Neural progenitor cell (in vitro differentiated cells): ENCODE measurements at regions not wholly inside any gene's neighbourhood (a gene's known extent, or its start where the extent isn't known, plus 50 kb on each side); places are given as distances from the start of the nearest gene placed in this dataset.

Experiments
- DNase-seq: peaks from one replicate; pipeline ENCODE4 v3.0.0-alpha.2; 2016; ENCODE audit warnings: low spot score
- H2AFZ ChIP-seq: fragments of 200-600 bp; sonication (generic); replicated peaks from 2 replicates; pipeline ENCODE4 v1.6.1; 2016; ENCODE audit warnings: antibody characterized with exemption
- H3F3A ChIP-seq: fragments of 200-600 bp; sonication (generic); 2 replicates; pipeline ENCODE4 v1.6.1; 2016; ENCODE audit warnings: antibody characterized with exemption, low read depth
- H3K27ac ChIP-seq: fragments of 200-600 bp; sonication (generic); 2 replicates; pipeline ENCODE4 v1.5.1; 2016; ENCODE audit warnings: mild to moderate bottlenecking
- H3K27me3 ChIP-seq: fragments of 200-600 bp; sonication (generic); 2 replicates; pipeline ENCODE4 v1.6.1; 2016; ENCODE audit warnings: mild to moderate bottlenecking, moderate library complexity
- H3K36me3 ChIP-seq: fragments of 200-600 bp; sonication (generic); 2 replicates; pipeline ENCODE4 v1.5.1; 2016
- H3K4me1 ChIP-seq: fragments of 200-600 bp; sonication (generic); 2 replicates; pipeline ENCODE4 v1.6.1; 2016; ENCODE audit warnings: mixed run types
- H3K4me2 ChIP-seq: fragments of 200-600 bp; sonication (generic); 2 replicates; pipeline ENCODE4 v1.6.1; 2016
- H3K4me3 ChIP-seq: fragments of 200-600 bp; sonication (generic); 2 replicates; pipeline ENCODE4 v1.5.1; 2016
- H3K79me2 ChIP-seq: fragments of 200-600 bp; sonication (generic); 2 replicates; pipeline ENCODE4 v1.6.1; 2016; ENCODE audit warnings: low read depth
- H3K9ac ChIP-seq: fragments of 200-600 bp; sonication (generic); 2 replicates; pipeline ENCODE4 v1.6.1; 2016
- H3K9me3 ChIP-seq: fragments of 200-600 bp; sonication (generic); 2 replicates; pipeline ENCODE4 v1.5.1; 2016; ENCODE audit warnings: low read depth
- H4K20me1 ChIP-seq: fragments of 200-600 bp; sonication (generic); 2 replicates; pipeline ENCODE4 v1.6.1; 2016; ENCODE audit warnings: low read depth
- H3K27ac Mint-ChIP-seq: 3 replicates; pipeline ENCODE4 v1.8.0; 2021; ENCODE audit warnings: mixed read lengths
- H3K27me3 Mint-ChIP-seq: 2 replicates; pipeline ENCODE4 v1.8.0; 2022; ENCODE audit warnings: low read depth, mild to moderate bottlenecking, inconsistent platforms, moderate library complexity, mixed read lengths; ENCODE audit not compliant: insufficient read depth
- H3K36me3 Mint-ChIP-seq: 3 replicates; pipeline ENCODE4 v1.8.0; 2021; ENCODE audit warnings: mixed read lengths
- H3K4me1 Mint-ChIP-seq: 3 replicates; pipeline ENCODE4 v1.8.0; 2021; ENCODE audit warnings: mixed read lengths
- H3K4me3 Mint-ChIP-seq: 3 replicates; pipeline ENCODE4 v1.8.0; 2021; ENCODE audit warnings: mild to moderate bottlenecking, moderate library complexity, mixed read lengths
- H3K9me3 Mint-ChIP-seq: 3 replicates; pipeline ENCODE4 v1.8.0; 2020; ENCODE audit warnings: mixed read lengths
- CTCF ChIP-seq: fragments of 200-600 bp; sonication (generic); IDR thresholded peaks from 2 replicates; pipeline ENCODE4 v1.5.1; 2017; ENCODE audit warnings: antibody characterized with exemption, mild to moderate bottlenecking
- EZH2 ChIP-seq: fragments of 200-600 bp; sonication (generic); IDR thresholded peaks from 2 replicates; pipeline ENCODE4 v1.6.1; 2017; ENCODE audit warnings: antibody characterized with exemption, mild to moderate bottlenecking, moderate library complexity
- EZH2phosphoT487 ChIP-seq: fragments of 200-600 bp; sonication (generic); IDR thresholded peaks from 2 replicates; pipeline ENCODE4 v1.6.1; 2017; ENCODE audit warnings: antibody characterized with exemption

- Mint-ChIP-seq H3K27me3 (no peaks in the 10 kb centered on the region), H3K9me3 (peaks cover 8% of the 10 kb centered on the region), H3K27ac (no peak overlapping the region), H3K4me1 (no peaks in the 10 kb centered on the region), H3K36me3 (no peaks in the 10 kb centered on the region), H3K4me3 (no peak overlapping the region)
- no peaks in the 10 kb centered on the region for H3K79me2 ChIP-seq
- H3K4me1 ChIP-seq: no peaks in the 10 kb centered on the region
- no peaks in the 10 kb centered on the region for H3K9me3 ChIP-seq
- no peak overlapping the region for H2AFZ ChIP-seq
- no peak for DNase-seq
- H4K20me1 ChIP-seq: no peaks in the 10 kb centered on the region
- H3K9ac ChIP-seq: no peak overlapping the region
- H3K27ac ChIP-seq: no peak overlapping the region
- TF ChIP-seq EZH2phosphoT487 (no peak), CTCF (no peak), EZH2 (no peak)
- no peaks in the 10 kb centered on the region for H3K36me3 ChIP-seq
- H3F3A ChIP-seq: no peaks in the 10 kb centered on the region
- H3K27me3 ChIP-seq: no peaks in the 10 kb centered on the region
- H3K4me3 ChIP-seq: no peak overlapping the region
- H3K4me2 ChIP-seq: no peak overlapping the region
Measured at GRCh38 chr6:78390066-78390465, 477.3 kb upstream of the IRAK1BP1 start.

GRCh38 chr6:78397499-78397898, 469.9 kb upstream of the IRAK1BP1 start:
- DNase-seq: no peak
- Mint-ChIP-seq H3K27ac (no peak overlapping the region), H3K27me3 (no peaks in the 10 kb centered on the region), H3K4me3 (no peak overlapping the region), H3K36me3 (no peaks in the 10 kb centered on the region), H3K9me3 (no peaks in the 10 kb centered on the region), H3K4me1 (no peaks in the 10 kb centered on the region)
- H3K9me3 ChIP-seq: no peaks in the 10 kb centered on the region
- no peaks in the 10 kb centered on the region for H3K36me3 ChIP-seq
- H3K79me2 ChIP-seq: no peaks in the 10 kb centered on the region
- no peak overlapping the region for H2AFZ ChIP-seq
- H3F3A ChIP-seq: no peaks in the 10 kb centered on the region
- no peak overlapping the region for H3K27ac ChIP-seq
- no peaks in the 10 kb centered on the region for H3K27me3 ChIP-seq
- TF ChIP-seq CTCF: no peak
- TF ChIP-seq EZH2: no peak
- no peak for TF ChIP-seq EZH2phosphoT487
- H3K4me1 ChIP-seq: peaks cover 11% of the 10 kb centered on the region
- no peaks in the 10 kb centered on the region for H4K20me1 ChIP-seq
- H3K4me2 ChIP-seq: no peak overlapping the region
- H3K4me3 ChIP-seq: no peak overlapping the region
- no peak overlapping the region for H3K9ac ChIP-seq

- no peak overlapping the region for H2AFZ ChIP-seq
- no peaks in the 10 kb centered on the region for H3K9me3 Mint-ChIP-seq
- H3K4me3 Mint-ChIP-seq: no peak overlapping the region
- H3K27me3 ChIP-seq: no peaks in the 10 kb centered on the region
- H3K27ac Mint-ChIP-seq: no peak overlapping the region
- H3K27ac ChIP-seq: peak overlapping the region; percentile 43
- H3K4me1 Mint-ChIP-seq: no peaks in the 10 kb centered on the region
- no peaks in the 10 kb centered on the region for H3K36me3 Mint-ChIP-seq
- H3K4me3 ChIP-seq: no peak overlapping the region
- no peak overlapping the region for H3K9ac ChIP-seq
- TF ChIP-seq EZH2phosphoT487: no peak
- H3K4me1 ChIP-seq: peaks cover 11% of the 10 kb centered on the region
- H3K27me3 Mint-ChIP-seq: no peaks in the 10 kb centered on the region
- no peaks in the 10 kb centered on the region for H3K79me2 ChIP-seq
- no peaks in the 10 kb centered on the region for H3K36me3 ChIP-seq
- no peaks in the 10 kb centered on the region for H3F3A ChIP-seq
- no peaks in the 10 kb centered on the region for H4K20me1 ChIP-seq
- DNase-seq: no peak
- no peaks in the 10 kb centered on the region for H3K9me3 ChIP-seq
- H3K4me2 ChIP-seq: no peak overlapping the region
Measured at GRCh38 chr6:78398292-78398691, 469.1 kb upstream of the IRAK1BP1 start.

- TF ChIP-seq EZH2phosphoT487 (no peak), EZH2 (no peak), CTCF (no peak)
- H4K20me1 ChIP-seq: no peaks in the 10 kb centered on the region
- H3K4me3 Mint-ChIP-seq: no peak overlapping the region
- H3K36me3 ChIP-seq: no peaks in the 10 kb centered on the region
- no peak overlapping the region for H3K27ac Mint-ChIP-seq
- peaks cover 2% of the 10 kb centered on the region for H3K27me3 Mint-ChIP-seq
- H3K79me2 ChIP-seq: no peaks in the 10 kb centered on the region
- H3K4me1 Mint-ChIP-seq: no peaks in the 10 kb centered on the region
- H3K9ac ChIP-seq: no peak overlapping the region
- no peak overlapping the region for H3K27ac ChIP-seq
- H3F3A ChIP-seq: no peaks in the 10 kb centered on the region
- no peaks in the 10 kb centered on the region for H3K9me3 ChIP-seq
- no peak overlapping the region for H3K4me2 ChIP-seq
- no peaks in the 10 kb centered on the region for H3K36me3 Mint-ChIP-seq
- no peak overlapping the region for H3K4me3 ChIP-seq
- no peak overlapping the region for H2AFZ ChIP-seq
- H3K27me3 ChIP-seq: no peaks in the 10 kb centered on the region
- H3K9me3 Mint-ChIP-seq: no peaks in the 10 kb centered on the region
- peaks cover 11% of the 10 kb centered on the region for H3K4me1 ChIP-seq
- no peak for DNase-seq
Measured at GRCh38 chr6:78400076-78400475, 467.3 kb upstream of the IRAK1BP1 start.
